SU-DHL-6 (cell line): ENCODE measurements at regions not wholly inside any gene's neighbourhood (a gene's known extent, or its start where the extent isn't known, plus 50 kb on each side); places are given as distances from the start of the nearest gene placed in this dataset.

Experiments
- H2AFZ ChIP-seq: fragments of 200-600 bp; sonication (generic); 2 replicates; pipeline ENCODE4 v1.6.1; 2014; ENCODE audit warnings: low read depth, mild to moderate bottlenecking, moderate library complexity, mixed read lengths, antibody characterized with exemption, low read length; ENCODE audit not compliant: severe bottlenecking
- H3F3A ChIP-seq: fragments of 200-600 bp; shearing (Covaris generic); 2 replicates; pipeline ENCODE4 v1.6.0; 2016; ENCODE audit warnings: antibody characterized with exemption, mild to moderate bottlenecking; ENCODE audit not compliant: insufficient read depth
- H3K27ac ChIP-seq: fragments of 200-600 bp; sonication (generic); 2 replicates; pipeline ENCODE4 v1.5.1; 2016; ENCODE audit warnings: low read depth, mild to moderate bottlenecking, low read length, moderate library complexity, mixed read lengths
- H3K27me3 ChIP-seq: fragments of 200-600 bp; sonication (generic), shearing (Covaris generic); 2 replicates; pipeline ENCODE4 v1.6.0; 2014; ENCODE audit warnings: mild to moderate bottlenecking, low read length
- H3K36me3 ChIP-seq: fragments of 200-600 bp; sonication (generic); 2 replicates; pipeline ENCODE4 v1.6.1; 2014; ENCODE audit warnings: mild to moderate bottlenecking, low read length, mixed read lengths
- H3K4me2 ChIP-seq: fragments of 300-600, 200-600 bp; shearing (Covaris generic), sonication (generic); 2 replicates; pipeline ENCODE4 v1.6.0; 2014; ENCODE audit warnings: low read length, low read depth, mild to moderate bottlenecking; ENCODE audit not compliant: poor library complexity, severe bottlenecking
- H3K4me3 ChIP-seq: fragments of 200-600 bp; sonication (generic); 2 replicates; pipeline ENCODE4 v1.5.1; 2014; ENCODE audit warnings: antibody characterized with exemption, low read length, mild to moderate bottlenecking, mixed read lengths; ENCODE audit not compliant: insufficient read depth, poor library complexity, severe bottlenecking
- H3K79me2 ChIP-seq: fragments of 200-600 bp; sonication (generic); 2 replicates; pipeline ENCODE4 v1.6.1; 2014; ENCODE audit warnings: mild to moderate bottlenecking, low read length, moderate library complexity; ENCODE audit not compliant: insufficient read depth
- H3K9ac ChIP-seq: fragments of 200-600 bp; sonication (generic); 2 replicates; pipeline ENCODE4 v1.7.0; 2014; ENCODE audit warnings: mild to moderate bottlenecking, low read length
- H3K9me2 ChIP-seq: fragments of 200-600 bp; sonication (generic); replicated peaks from 2 replicates; pipeline ENCODE4 v1.6.1; 2014; ENCODE audit warnings: low read length; ENCODE audit not compliant: insufficient read depth
- H3K9me3 ChIP-seq: fragments of 200-600 bp; sonication (generic); 2 replicates; pipeline ENCODE4 v1.6.1; 2014; ENCODE audit warnings: low read length, mixed read lengths; ENCODE audit not compliant: insufficient read depth
- H4K20me1 ChIP-seq: fragments of 200-600 bp; sonication (generic); 2 replicates; pipeline ENCODE4 v1.6.1; 2014; ENCODE audit warnings: low read depth, mild to moderate bottlenecking, antibody characterized with exemption, low read length, moderate library complexity, mixed read lengths
- CTCF ChIP-seq: fragments of 200-600 bp; sonication (generic); IDR thresholded peaks from one replicate; pipeline ENCODE4 v1.5.1; 2017; ENCODE audit warnings: antibody characterized with exemption, mild to moderate bottlenecking, low read length, moderate library complexity; ENCODE audit not compliant: insufficient read depth, poor library complexity, severe bottlenecking
- EZH2phosphoT487 ChIP-seq: fragments of 200-600 bp; sonication (generic), shearing (Covaris generic); conservative IDR thresholded peaks from 2 replicates; pipeline ENCODE4 v1.6.1; 2018; ENCODE audit warnings: mild to moderate bottlenecking, antibody characterized with exemption, low read length, moderate library complexity, mixed read lengths

GRCh38 chr16:35794896-35795295, 2335.5 kb downstream of the TP53TG3F start:
- H3K27ac ChIP-seq = no peak overlapping the region
- no peaks in the 10 kb centered on the region for H3K9me3 ChIP-seq
- H3K27me3 ChIP-seq = no peaks in the 10 kb centered on the region
- no peaks in the 10 kb centered on the region for H3K79me2 ChIP-seq
- no peaks in the 10 kb centered on the region for H4K20me1 ChIP-seq
- H2AFZ ChIP-seq = no peak overlapping the region
- H3K9ac ChIP-seq = no peak overlapping the region
- H3F3A ChIP-seq = no peaks in the 10 kb centered on the region
- no peaks in the 10 kb centered on the region for H3K9me2 ChIP-seq
- no peak overlapping the region for H3K4me2 ChIP-seq
- TF ChIP-seq CTCF = no peak
- no peak for TF ChIP-seq EZH2phosphoT487
- H3K4me3 ChIP-seq = no peak overlapping the region
- no peaks in the 10 kb centered on the region for H3K36me3 ChIP-seq

- Histone ChIP-seq H3F3A (no peaks in the 10 kb centered on the region), H3K4me3 (no peak overlapping the region), H3K27ac (no peak overlapping the region), H3K9ac (no peak overlapping the region), H3K36me3 (no peaks in the 10 kb centered on the region), H3K9me3 (no peaks in the 10 kb centered on the region), H4K20me1 (no peaks in the 10 kb centered on the region), H3K4me2 (no peak overlapping the region), H3K27me3 (no peaks in the 10 kb centered on the region), H2AFZ (no peak overlapping the region), H3K9me2 (no peaks in the 10 kb centered on the region), H3K79me2 (no peaks in the 10 kb centered on the region)
- TF ChIP-seq EZH2phosphoT487 (no peak), CTCF (no peak)
Observed at GRCh38 chr16:35795361-35796029, 2336.1 kb downstream of the TP53TG3F start.

DNA sequence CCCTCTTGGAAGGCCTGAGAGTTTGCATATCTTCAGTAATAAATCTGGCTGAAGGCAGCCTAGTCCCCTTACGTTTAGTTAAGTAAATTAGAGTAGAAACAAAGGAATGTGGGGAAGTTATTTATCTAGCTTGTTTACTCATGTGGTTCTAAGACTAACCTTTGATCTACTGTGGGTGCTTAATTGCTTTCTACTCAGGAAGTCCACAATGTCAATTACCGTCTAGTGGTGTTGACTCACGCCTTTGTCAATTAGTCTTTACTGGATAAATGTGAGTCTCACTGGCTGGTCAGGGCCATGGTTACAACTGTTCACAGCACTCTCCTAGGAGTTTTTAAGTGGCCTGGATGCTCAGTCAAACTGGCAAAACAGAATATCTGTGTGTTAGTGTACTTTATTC, 2338.4 kb downstream of the TP53TG3F start:
- no peaks in the 10 kb centered on the region for H4K20me1 ChIP-seq
- H3K4me3 ChIP-seq = no peak overlapping the region
- H3K4me2 ChIP-seq = no peak overlapping the region
- no peaks in the 10 kb centered on the region for H3K9me3 ChIP-seq
- no peaks in the 10 kb centered on the region for H3K27me3 ChIP-seq
- no peak overlapping the region for H3K27ac ChIP-seq
- no peaks in the 10 kb centered on the region for H3F3A ChIP-seq
- no peak overlapping the region for H3K9ac ChIP-seq
- no peaks in the 10 kb centered on the region for H3K36me3 ChIP-seq
- no peaks in the 10 kb centered on the region for H3K9me2 ChIP-seq
- H2AFZ ChIP-seq = no peak overlapping the region
- no peaks in the 10 kb centered on the region for H3K79me2 ChIP-seq
- TF ChIP-seq CTCF = no peak
- no peak for TF ChIP-seq EZH2phosphoT487
